ENCODE measurements at regions not wholly inside any gene's neighbourhood (a gene's known extent, or its start where the extent isn't known, plus 50 kb on each side); places are given as distances from the start of the nearest gene placed in this dataset.

DNA sequence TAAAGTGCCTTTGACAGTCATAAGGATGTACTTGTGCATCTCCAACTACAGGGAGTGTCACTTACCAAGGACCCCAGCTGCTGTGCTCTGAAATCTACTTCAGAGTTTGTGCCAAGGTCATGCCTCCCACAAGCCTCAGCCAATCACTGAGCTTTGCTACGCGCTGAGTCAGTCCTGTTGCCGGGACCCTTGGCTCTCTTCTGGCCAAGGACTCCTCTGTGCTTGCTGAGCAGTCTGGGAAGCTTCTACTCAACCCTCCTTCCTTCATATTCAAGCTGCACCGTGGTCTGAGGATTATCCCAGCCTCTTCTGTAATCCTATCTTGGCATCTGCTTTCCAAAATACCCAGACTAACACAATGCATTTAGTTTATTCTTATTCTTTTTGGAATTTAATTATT is 398.9 kb upstream of the FANCL start:
- intact Hi-C loops (cut with DNase I): no loop called here
- Histone ChIP-seq H3K4me3 (no peak overlapping the region), H3K27ac (no peak overlapping the region), H3K27me3 (no peaks in the 10 kb centered on the region), H3K4me1 (ENCODE audit: insufficient read depth) (no peaks in the 10 kb centered on the region), H3K36me3 (no peaks in the 10 kb centered on the region), H3K9me3 (no peaks in the 10 kb centered on the region)
- DNase-seq: no peak
- TF ChIP-seq POLR2A (IDR thresholded peaks at IDR 0.05) (no peak), EP300 (IDR thresholded peaks at IDR 0.05) (no peak)
- TF ChIP-seq, protein P1, sequence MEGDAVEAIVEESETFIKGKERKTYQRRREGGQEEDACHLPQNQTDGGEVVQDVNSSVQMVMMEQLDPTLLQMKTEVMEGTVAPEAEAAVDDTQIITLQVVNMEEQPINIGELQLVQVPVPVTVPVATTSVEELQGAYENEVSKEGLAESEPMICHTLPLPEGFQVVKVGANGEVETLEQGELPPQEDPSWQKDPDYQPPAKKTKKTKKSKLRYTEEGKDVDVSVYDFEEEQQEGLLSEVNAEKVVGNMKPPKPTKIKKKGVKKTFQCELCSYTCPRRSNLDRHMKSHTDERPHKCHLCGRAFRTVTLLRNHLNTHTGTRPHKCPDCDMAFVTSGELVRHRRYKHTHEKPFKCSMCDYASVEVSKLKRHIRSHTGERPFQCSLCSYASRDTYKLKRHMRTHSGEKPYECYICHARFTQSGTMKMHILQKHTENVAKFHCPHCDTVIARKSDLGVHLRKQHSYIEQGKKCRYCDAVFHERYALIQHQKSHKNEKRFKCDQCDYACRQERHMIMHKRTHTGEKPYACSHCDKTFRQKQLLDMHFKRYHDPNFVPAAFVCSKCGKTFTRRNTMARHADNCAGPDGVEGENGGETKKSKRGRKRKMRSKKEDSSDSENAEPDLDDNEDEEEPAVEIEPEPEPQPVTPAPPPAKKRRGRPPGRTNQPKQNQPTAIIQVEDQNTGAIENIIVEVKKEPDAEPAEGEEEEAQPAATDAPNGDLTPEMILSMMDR (IDR thresholded peaks at IDR 0.05): no peak
- WGBS, 3 donors: 26 to 63% (median 39%) methylated on average over 4 of the region's 4 CpGs

DNA sequence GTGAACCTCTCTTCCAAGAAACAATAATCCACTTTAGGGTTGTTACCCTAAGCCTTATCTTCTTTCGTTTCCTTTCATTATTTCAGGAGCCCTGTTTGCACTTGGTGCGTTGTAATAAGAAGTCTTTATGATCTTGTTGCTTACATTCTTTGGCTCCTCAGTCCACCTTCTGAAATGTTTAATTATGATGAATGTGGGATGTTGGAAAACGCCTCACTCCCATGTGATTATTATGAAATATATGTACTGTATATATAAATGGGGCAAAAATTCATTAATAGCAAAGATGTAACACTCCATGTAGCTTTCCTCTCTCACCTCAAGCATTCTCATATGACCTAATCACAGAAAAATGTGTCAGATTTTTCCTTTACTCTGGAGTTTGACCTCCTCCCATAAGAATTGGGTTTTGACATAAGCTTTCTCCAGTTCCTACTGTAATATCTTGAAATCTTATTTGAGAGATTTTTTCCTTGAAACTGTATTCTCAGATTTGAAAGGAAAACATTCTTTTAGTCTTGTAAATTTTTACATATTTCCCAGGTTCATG is 397.2 kb upstream of the FANCL start:
- H3K27me3 ChIP-seq: no peaks in the 10 kb centered on the region
- H3K4me1 ChIP-seq (ENCODE audit: insufficient read depth): no peaks in the 10 kb centered on the region
- TF ChIP-seq, protein P1 (IDR thresholded peaks at IDR 0.05): no peak
- TF ChIP-seq POLR2A (IDR thresholded peaks at IDR 0.05): no peak
- H3K36me3 ChIP-seq: no peaks in the 10 kb centered on the region
- no peak for DNase-seq
- H3K4me3 ChIP-seq: no peak overlapping the region
- H3K9me3 ChIP-seq: no peaks in the 10 kb centered on the region
- intact Hi-C loops (cut with DNase I): no loop called here
- WGBS, 3 donors: 16 to 21% (median 16%) methylated on average over 3 of the region's 3 CpGs
- H3K27ac ChIP-seq: no peak overlapping the region

DNA sequence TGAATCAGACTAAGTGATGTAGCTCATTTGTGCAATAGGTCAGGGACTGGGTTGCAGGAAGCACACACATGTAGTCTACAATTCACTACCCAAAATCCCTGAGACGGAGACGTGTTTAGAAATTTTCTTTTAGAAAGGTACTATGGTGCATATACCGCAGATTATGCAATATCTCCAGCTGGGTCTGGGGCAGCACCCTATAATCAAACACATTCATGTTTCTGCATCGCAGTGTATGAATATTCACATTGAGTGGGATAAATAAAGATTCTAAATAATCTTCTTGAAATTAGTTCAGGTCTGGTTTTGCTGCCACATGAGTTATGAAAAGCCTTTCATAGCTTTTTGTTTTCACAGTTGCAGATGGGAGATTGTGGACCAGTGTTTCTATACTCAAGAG is 395.7 kb upstream of the FANCL start:
- WGBS, 3 donors: 91 to 95% (median 95%) methylated on average over 4 of the region's 4 CpGs
- TF ChIP-seq POLR2A (IDR thresholded peaks at IDR 0.05) (no peak), EP300 (IDR thresholded peaks at IDR 0.05) (no peak)
- TF ChIP-seq, protein P1 (IDR thresholded peaks at IDR 0.05): no peak
- no peaks in the 10 kb centered on the region for H3K27me3 ChIP-seq
- no peak overlapping the region for H3K4me3 ChIP-seq
- H3K36me3 ChIP-seq: no peaks in the 10 kb centered on the region
- H3K4me1 ChIP-seq (ENCODE audit: insufficient read depth): no peaks in the 10 kb centered on the region
- no peak for DNase-seq
- intact Hi-C loops (cut with DNase I): no loop called here
- no peaks in the 10 kb centered on the region for H3K9me3 ChIP-seq
- no peak overlapping the region for H3K27ac ChIP-seq

DNA sequence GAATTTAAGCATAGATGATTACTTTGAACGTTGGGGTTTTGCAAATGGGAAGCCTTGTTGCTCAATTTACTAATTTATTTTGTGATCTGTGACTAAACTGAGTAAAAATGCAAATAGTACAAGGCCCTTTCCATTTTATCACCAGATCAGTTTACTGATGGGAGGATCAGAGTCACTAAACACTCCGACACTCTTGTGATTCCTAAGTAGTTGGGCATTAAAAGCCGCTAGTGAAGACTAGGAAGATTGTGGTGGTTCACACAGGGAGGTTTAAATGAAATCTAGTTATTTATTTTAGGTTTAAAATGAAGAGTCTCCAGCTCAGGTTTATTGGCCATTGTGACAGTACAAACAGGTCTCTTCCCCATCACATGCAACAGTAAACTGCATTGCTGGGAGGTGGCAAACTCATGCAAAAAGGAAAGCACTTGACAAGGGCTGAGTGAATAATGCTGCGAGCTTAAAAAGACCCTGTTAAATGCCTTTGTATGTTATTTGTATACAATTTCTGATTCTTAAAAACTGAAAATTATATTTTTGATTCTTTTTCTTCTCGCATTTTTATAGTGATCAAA is 394.8 kb upstream of the FANCL start:
- no peak overlapping the region for H3K27ac ChIP-seq
- H3K4me1 ChIP-seq (ENCODE audit: insufficient read depth): no peaks in the 10 kb centered on the region
- TF ChIP-seq POLR2A (IDR thresholded peaks at IDR 0.05): no peak
- TF ChIP-seq, protein P1 (IDR thresholded peaks at IDR 0.05): no peak
- no peak for TF ChIP-seq EP300 (IDR thresholded peaks at IDR 0.05)
- DNase-seq: no peak
- WGBS, 3 donors: 86 to 90% (median 89%) methylated on average over 5 of the region's 5 CpGs
- H3K36me3 ChIP-seq: no peaks in the 10 kb centered on the region
- intact Hi-C loops (cut with DNase I): no loop called here
- H3K4me3 ChIP-seq: no peak overlapping the region
- no peaks in the 10 kb centered on the region for H3K9me3 ChIP-seq
- H3K27me3 ChIP-seq: no peaks in the 10 kb centered on the region
